ENCODE measurements at regions not wholly inside any gene's neighbourhood (a gene's known extent, or its start where the extent isn't known, plus 50 kb on each side); places are given as distances from the start of the nearest gene placed in this dataset.
"Not testable (repeated sequence)": the region's sequence is repeated elsewhere in the genome, so short reads cannot be mapped to it uniquely, and the experiment has no call there.

- intact Hi-C loops (cut with DNase I; ENCODE audit: low total_unique reads), result no loop called here
- DNase-seq (ENCODE audit: low spot score in 2 of 2), result no peak
- no peak overlapping the region for H3K4me3 ChIP-seq (ENCODE audit: low read depth, poor library complexity, severe bottlenecking)
- WGBS, 2 donors, result 6 to 8% methylated on average over 1 of the region's 1 CpG
- TF ChIP-seq POLR2A (IDR thresholded peaks at IDR 0.05) (no peak), CTCF (IDR thresholded peaks at IDR 0.05) (no peak)
Measured at GRCh38 chrX:19202171-19202570, 79.9 kb upstream of the ADGRG2 start.

- WGBS, 2 donors, result 67 to 82% methylated on average over 6 of the region's 6 CpGs
- H3K4me3 ChIP-seq (ENCODE audit: low read depth, poor library complexity, severe bottlenecking), result no peak overlapping the region
- TF ChIP-seq CTCF (IDR thresholded peaks at IDR 0.05), result no peak
- no peak for TF ChIP-seq POLR2A (IDR thresholded peaks at IDR 0.05)
- intact Hi-C loops (cut with DNase I; ENCODE audit: low total_unique reads), result no loop called here
- no peak for DNase-seq (ENCODE audit: low spot score in 2 of 2)
Measured at GRCh38 chrX:19204636-19205035, 82.4 kb upstream of the ADGRG2 start.

GRCh38 chrX:19212037-19212436, 89.8 kb upstream of the ADGRG2 start:
- DNase-seq (ENCODE audit: low spot score in 2 of 2), result no peak

GRCh38 chrX:19213610-19214152, 91.4 kb upstream of the ADGRG2 start:
- DNase-seq (ENCODE audit: low spot score in 2 of 2), result no peak
- H3K4me3 ChIP-seq (ENCODE audit: low read depth, poor library complexity, severe bottlenecking), result no peak overlapping the region
- 73 to 74% methylated on average over 1 of the region's 1 CpG for WGBS, 2 donors
- intact Hi-C loops (cut with DNase I; ENCODE audit: low total_unique reads), result no loop called here
- TF ChIP-seq CTCF (IDR thresholded peaks at IDR 0.05) (no peak), POLR2A (IDR thresholded peaks at IDR 0.05) (no peak)

More at GRCh38 chrX:19212037-19212436, 89.8 kb upstream of the ADGRG2 start:
- intact Hi-C loops (cut with DNase I; ENCODE audit: low total_unique reads), result no loop called here
- no peak for TF ChIP-seq CTCF (IDR thresholded peaks at IDR 0.05)
- TF ChIP-seq POLR2A (IDR thresholded peaks at IDR 0.05), result no peak
- H3K4me3 ChIP-seq (ENCODE audit: low read depth, poor library complexity, severe bottlenecking), result no peak overlapping the region

GRCh38 chrX:19214311-19214710, 92.0 kb upstream of the ADGRG2 start:
- TF ChIP-seq POLR2A (IDR thresholded peaks at IDR 0.05) (no peak), CTCF (IDR thresholded peaks at IDR 0.05) (no peak)
- DNase-seq (ENCODE audit: low spot score in 2 of 2), result no peak
- intact Hi-C loops (cut with DNase I; ENCODE audit: low total_unique reads), result no loop called here
- 71 to 81% methylated on average over 7 of the region's 7 CpGs for WGBS, 2 donors
- no peak overlapping the region for H3K4me3 ChIP-seq (ENCODE audit: low read depth, poor library complexity, severe bottlenecking)

- TF ChIP-seq POLR2A (IDR thresholded peaks at IDR 0.05) (no peak), CTCF (IDR thresholded peaks at IDR 0.05) (no peak)
- H3K4me3 ChIP-seq (ENCODE audit: low read depth, poor library complexity, severe bottlenecking), result no peak overlapping the region
- WGBS, 2 donors, result 69 to 80% methylated on average over 7 of the region's 7 CpGs
- intact Hi-C loops (cut with DNase I; ENCODE audit: low total_unique reads), result no loop called here
- no peak for DNase-seq (ENCODE audit: low spot score in 2 of 2)
Measured at GRCh38 chrX:19225909-19226308, 103.6 kb upstream of the ADGRG2 start.

GRCh38 chrX:19229896-19230295, 107.6 kb upstream of the ADGRG2 start:
- WGBS, 2 donors, result 93 to 98% methylated on average over 4 of the region's 4 CpGs
- intact Hi-C loops (cut with DNase I; ENCODE audit: low total_unique reads), result not testable (repeated sequence)

More at GRCh38 chrX:19229896-19230295, 107.6 kb upstream of the ADGRG2 start:
- not testable (repeated sequence) for H3K4me3 ChIP-seq (ENCODE audit: low read depth, poor library complexity, severe bottlenecking); DNase-seq (ENCODE audit: low spot score in 2 of 2)

All from lower leg skin (tissue), 4 donors.